GM21367 (cell line): ENCODE measurements at regions not wholly inside any gene's neighbourhood (a gene's known extent, or its start where the extent isn't known, plus 50 kb on each side); places are given as distances from the start of the nearest gene placed in this dataset.

ENCODE experiments used
- ATAC-seq: cut with Tn5 transposase; IDR thresholded peaks from one replicate; pipeline ENCODE4 v1.9.1; 2021; ENCODE audit not compliant: unreplicated experiment

- ATAC-seq = no peak
Measured at GRCh38 chr2:59538398-59538911, 1015.0 kb downstream of the BCL11A start.

GRCh38 chr2:59532808-59533207 lies 1020.6 kb downstream of the BCL11A start:
- ATAC-seq = no peak

- no peak for ATAC-seq
Measured at GRCh38 chr2:59530258-59530657, 1023.2 kb downstream of the BCL11A start.

GRCh38 chr2:59529726-59530125 lies 1023.7 kb downstream of the BCL11A start:
- ATAC-seq = no peak

- no peak for ATAC-seq
Measured at GRCh38 chr2:59528525-59528924, 1024.9 kb downstream of the BCL11A start.

- ATAC-seq = no peak
Measured at GRCh38 chr2:59502981-59503380, 1050.5 kb downstream of the BCL11A start.

- no peak for ATAC-seq
Measured at GRCh38 chr2:59490994-59491393, 1062.5 kb downstream of the BCL11A start.

- ATAC-seq = no peak
Measured at GRCh38 chr2:59490192-59490591, 1063.3 kb downstream of the BCL11A start.

- no peak for ATAC-seq
Measured at GRCh38 chr2:59484673-59485072, 1068.8 kb downstream of the BCL11A start.

- ATAC-seq = no peak
Measured at GRCh38 chr2:59463426-59463825, 1090.0 kb downstream of the BCL11A start.

- no peak for ATAC-seq
Measured at GRCh38 chr2:59462422-59463197, 1090.8 kb downstream of the BCL11A start.

- ATAC-seq = no peak
Measured at GRCh38 chr2:59461127-59461526, 1092.3 kb downstream of the BCL11A start.

- ATAC-seq = no peak
Measured at GRCh38 chr2:59458800-59459199, 1094.7 kb downstream of the BCL11A start.

GRCh38 chr2:59456285-59456684 lies 1097.2 kb downstream of the BCL11A start:
- no peak for ATAC-seq

- no peak for ATAC-seq
Measured at GRCh38 chr2:59449274-59449673, 1104.2 kb downstream of the BCL11A start.

- no peak for ATAC-seq
Measured at GRCh38 chr2:59440491-59440890, 1113.0 kb downstream of the BCL11A start.

- no peak for ATAC-seq
Measured at GRCh38 chr2:59435635-59436034, 1117.8 kb downstream of the BCL11A start.

GRCh38 chr2:59428940-59429339 lies 1124.5 kb downstream of the BCL11A start:
- ATAC-seq = no peak

- no peak for ATAC-seq
Measured at GRCh38 chr2:59427980-59428379, 1125.5 kb downstream of the BCL11A start.

GRCh38 chr2:59425247-59425646 lies 1128.2 kb downstream of the BCL11A start:
- no peak for ATAC-seq

GRCh38 chr2:59413751-59414570 lies 1139.5 kb downstream of the BCL11A start:
- no peak for ATAC-seq

- no peak for ATAC-seq
Measured at GRCh38 chr2:59399126-59399525, 1154.3 kb downstream of the BCL11A start.
